GM12892 (cell line): ENCODE measurements at regions not wholly inside any gene's neighbourhood (a gene's known extent, or its start where the extent isn't known, plus 50 kb on each side); places are given as distances from the start of the nearest gene placed in this dataset.
"Not testable (repeated sequence)": the region's sequence is repeated elsewhere in the genome, so short reads cannot be mapped to it uniquely, and the experiment has no call there.

ENCODE experiments used
- DNase-seq: peaks from one replicate; pipeline ENCODE4 v3.0.0; 2011; ENCODE audit not compliant: insufficient read length
- FAIRE-seq: peaks from 2 replicates; lab custom pipeline; 2011; peaks lifted over from hg19 to GRCh38; lab: Jason Lieb, UNC
- POLR2A ChIP-seq: IDR thresholded peaks from 2 replicates; pipeline ENCODE4 v1.6.1; 2011; ENCODE audit warnings: low read depth, low read length, control low read depth
- POLR2AphosphoS5 ChIP-seq: IDR thresholded peaks from 2 replicates; pipeline ENCODE4 v1.6.1; 2011; ENCODE audit warnings: low read depth, low read length, control low read depth
- TAF1 ChIP-seq: IDR thresholded peaks from 2 replicates; pipeline ENCODE4 v1.6.1; 2011; ENCODE audit warnings: low read depth, mild to moderate bottlenecking, control low read depth, low read length, borderline replicate concordance

- TF ChIP-seq POLR2A (no peak), POLR2AphosphoS5 (no peak), TAF1 (no peak)
- FAIRE-seq (no peak), DNase-seq (no peak)
Observed at GRCh38 chr12:5318874-5319273, 113.0 kb upstream of the NTF3 start.

GRCh38 chr12:5328669-5329517, 103.0 kb upstream of the NTF3 start:
- DNase-seq (no peak), FAIRE-seq (no peak)
- no peak for TF ChIP-seq TAF1
- no peak for TF ChIP-seq POLR2A
- TF ChIP-seq POLR2AphosphoS5: no peak

- TF ChIP-seq POLR2AphosphoS5: no peak
- no peak for TF ChIP-seq POLR2A
- TF ChIP-seq TAF1: no peak
- FAIRE-seq (no peak), DNase-seq (no peak)
Observed at GRCh38 chr12:5332551-5332950, 99.4 kb upstream of the NTF3 start.

GRCh38 chr12:5333096-5333495, 98.8 kb upstream of the NTF3 start:
- no peak for FAIRE-seq
- TF ChIP-seq POLR2A: no peak
- no peak for TF ChIP-seq TAF1
- no peak for TF ChIP-seq POLR2AphosphoS5

GRCh38 chr12:5335069-5335468, 96.8 kb upstream of the NTF3 start:
- DNase-seq (no peak), FAIRE-seq (no peak)
- TF ChIP-seq TAF1 (no peak), POLR2AphosphoS5 (no peak), POLR2A (no peak)

More at GRCh38 chr12:5333096-5333495, 98.8 kb upstream of the NTF3 start:
- no peak for DNase-seq

- FAIRE-seq, DNase-seq: not testable (repeated sequence)
Observed at GRCh38 chr12:5341086-5341485, 90.8 kb upstream of the NTF3 start.

- DNase-seq (no peak), FAIRE-seq (no peak)
- TF ChIP-seq POLR2AphosphoS5: no peak
- TF ChIP-seq TAF1: no peak
- no peak for TF ChIP-seq POLR2A
Observed at GRCh38 chr12:5343711-5344110, 88.2 kb upstream of the NTF3 start.

- no peak for TF ChIP-seq POLR2AphosphoS5
- no peak for TF ChIP-seq POLR2A
- TF ChIP-seq TAF1: no peak
- DNase-seq: no peak
- no peak for FAIRE-seq
Observed at GRCh38 chr12:5344131-5344530, 87.8 kb upstream of the NTF3 start.

- no peak for FAIRE-seq
- no peak for DNase-seq
- TF ChIP-seq POLR2A (no peak), TAF1 (no peak), POLR2AphosphoS5 (no peak)
Observed at GRCh38 chr12:5345534-5345933, 86.4 kb upstream of the NTF3 start.

- no peak for DNase-seq
- TF ChIP-seq TAF1 (no peak), POLR2AphosphoS5 (no peak), POLR2A (no peak)
- FAIRE-seq: no peak
Observed at GRCh38 chr12:5348057-5348456, 83.9 kb upstream of the NTF3 start.

GRCh38 chr12:5348491-5348890, 83.4 kb upstream of the NTF3 start:
- TF ChIP-seq TAF1: no peak
- TF ChIP-seq POLR2AphosphoS5: no peak
- TF ChIP-seq POLR2A: no peak
- no peak for FAIRE-seq

GRCh38 chr12:5364036-5364770, 67.7 kb upstream of the NTF3 start:
- DNase-seq (no peak), FAIRE-seq (no peak)
- TF ChIP-seq POLR2AphosphoS5: no peak
- TF ChIP-seq TAF1: no peak
- no peak for TF ChIP-seq POLR2A

More at GRCh38 chr12:5348491-5348890, 83.4 kb upstream of the NTF3 start:
- DNase-seq: no peak

GRCh38 chr12:5369298-5369697, 62.6 kb upstream of the NTF3 start:
- no peak for DNase-seq
- FAIRE-seq: no peak
- TF ChIP-seq POLR2AphosphoS5: no peak
- TF ChIP-seq POLR2A: no peak
- no peak for TF ChIP-seq TAF1
